ENCODE measurements at regions not wholly inside any gene's neighbourhood (a gene's known extent, or its start where the extent isn't known, plus 50 kb on each side); places are given as distances from the start of the nearest gene placed in this dataset.

DNA sequence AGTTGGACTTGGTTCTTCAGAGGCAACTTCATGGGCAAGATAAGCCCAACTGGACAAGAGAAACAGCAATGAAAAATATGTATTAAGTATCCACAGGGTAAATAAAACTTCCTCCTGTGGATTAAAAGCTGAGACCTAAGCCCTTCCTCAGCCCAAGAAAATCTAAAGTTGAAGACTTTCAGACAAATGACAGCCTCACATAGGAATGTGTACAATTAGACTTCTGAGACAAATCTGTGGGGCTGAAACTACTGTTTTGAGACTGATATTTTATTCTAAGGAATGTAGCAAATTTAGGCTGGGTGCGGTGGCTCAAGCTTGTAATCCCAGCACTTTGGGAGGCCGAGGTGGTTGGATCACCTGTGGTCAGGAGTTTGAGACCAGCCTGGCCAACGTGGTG, 74.2 kb upstream of the IL12A start:
- Mint-ChIP-seq H3K27me3 (ENCODE audit: insufficient read depth, low read depth, poor library complexity) (no peaks in the 10 kb centered on the region), H3K36me3 (ENCODE audit: low read depth) (no peaks in the 10 kb centered on the region), H3K4me3 (no peak overlapping the region), H3K9me3 (no peaks in the 10 kb centered on the region), H3K27ac (no peak overlapping the region), H3K4me1 (no peaks in the 10 kb centered on the region)
- Histone ChIP-seq H4K20me1 (replicated peaks; ENCODE audit: insufficient read depth) (no peaks in the 10 kb centered on the region), H3K27ac (ENCODE audit: low read depth) (no peak overlapping the region), H3K4me2 (no peak overlapping the region), H3K36me3 (ENCODE audit: insufficient read depth) (no peaks in the 10 kb centered on the region), H2AFZ (no peak overlapping the region), H3K4me1 (ENCODE audit: insufficient read depth) (no peaks in the 10 kb centered on the region), H3K4me3 (no peak overlapping the region), H3K27me3 (ENCODE audit: insufficient read depth) (no peaks in the 10 kb centered on the region), H3K9me2 (ENCODE audit: insufficient read depth) (no peaks in the 10 kb centered on the region), H3F3A (replicated peaks; ENCODE audit: low read depth) (no peaks in the 10 kb centered on the region), H3K79me2 (replicated peaks; ENCODE audit: insufficient read depth) (no peaks in the 10 kb centered on the region)
- no peak for DNase-seq (ENCODE audit: low spot score)
- TF ChIP-seq JUNB (IDR thresholded peaks at IDR 0.05; ENCODE audit: unreplicated experiment) (no peak), ZNF331 (CRISPR knock-in tag; IDR thresholded peaks at IDR 0.05; ENCODE audit: low read depth) (no peak)
- TF ChIP-seq, protein P1, sequence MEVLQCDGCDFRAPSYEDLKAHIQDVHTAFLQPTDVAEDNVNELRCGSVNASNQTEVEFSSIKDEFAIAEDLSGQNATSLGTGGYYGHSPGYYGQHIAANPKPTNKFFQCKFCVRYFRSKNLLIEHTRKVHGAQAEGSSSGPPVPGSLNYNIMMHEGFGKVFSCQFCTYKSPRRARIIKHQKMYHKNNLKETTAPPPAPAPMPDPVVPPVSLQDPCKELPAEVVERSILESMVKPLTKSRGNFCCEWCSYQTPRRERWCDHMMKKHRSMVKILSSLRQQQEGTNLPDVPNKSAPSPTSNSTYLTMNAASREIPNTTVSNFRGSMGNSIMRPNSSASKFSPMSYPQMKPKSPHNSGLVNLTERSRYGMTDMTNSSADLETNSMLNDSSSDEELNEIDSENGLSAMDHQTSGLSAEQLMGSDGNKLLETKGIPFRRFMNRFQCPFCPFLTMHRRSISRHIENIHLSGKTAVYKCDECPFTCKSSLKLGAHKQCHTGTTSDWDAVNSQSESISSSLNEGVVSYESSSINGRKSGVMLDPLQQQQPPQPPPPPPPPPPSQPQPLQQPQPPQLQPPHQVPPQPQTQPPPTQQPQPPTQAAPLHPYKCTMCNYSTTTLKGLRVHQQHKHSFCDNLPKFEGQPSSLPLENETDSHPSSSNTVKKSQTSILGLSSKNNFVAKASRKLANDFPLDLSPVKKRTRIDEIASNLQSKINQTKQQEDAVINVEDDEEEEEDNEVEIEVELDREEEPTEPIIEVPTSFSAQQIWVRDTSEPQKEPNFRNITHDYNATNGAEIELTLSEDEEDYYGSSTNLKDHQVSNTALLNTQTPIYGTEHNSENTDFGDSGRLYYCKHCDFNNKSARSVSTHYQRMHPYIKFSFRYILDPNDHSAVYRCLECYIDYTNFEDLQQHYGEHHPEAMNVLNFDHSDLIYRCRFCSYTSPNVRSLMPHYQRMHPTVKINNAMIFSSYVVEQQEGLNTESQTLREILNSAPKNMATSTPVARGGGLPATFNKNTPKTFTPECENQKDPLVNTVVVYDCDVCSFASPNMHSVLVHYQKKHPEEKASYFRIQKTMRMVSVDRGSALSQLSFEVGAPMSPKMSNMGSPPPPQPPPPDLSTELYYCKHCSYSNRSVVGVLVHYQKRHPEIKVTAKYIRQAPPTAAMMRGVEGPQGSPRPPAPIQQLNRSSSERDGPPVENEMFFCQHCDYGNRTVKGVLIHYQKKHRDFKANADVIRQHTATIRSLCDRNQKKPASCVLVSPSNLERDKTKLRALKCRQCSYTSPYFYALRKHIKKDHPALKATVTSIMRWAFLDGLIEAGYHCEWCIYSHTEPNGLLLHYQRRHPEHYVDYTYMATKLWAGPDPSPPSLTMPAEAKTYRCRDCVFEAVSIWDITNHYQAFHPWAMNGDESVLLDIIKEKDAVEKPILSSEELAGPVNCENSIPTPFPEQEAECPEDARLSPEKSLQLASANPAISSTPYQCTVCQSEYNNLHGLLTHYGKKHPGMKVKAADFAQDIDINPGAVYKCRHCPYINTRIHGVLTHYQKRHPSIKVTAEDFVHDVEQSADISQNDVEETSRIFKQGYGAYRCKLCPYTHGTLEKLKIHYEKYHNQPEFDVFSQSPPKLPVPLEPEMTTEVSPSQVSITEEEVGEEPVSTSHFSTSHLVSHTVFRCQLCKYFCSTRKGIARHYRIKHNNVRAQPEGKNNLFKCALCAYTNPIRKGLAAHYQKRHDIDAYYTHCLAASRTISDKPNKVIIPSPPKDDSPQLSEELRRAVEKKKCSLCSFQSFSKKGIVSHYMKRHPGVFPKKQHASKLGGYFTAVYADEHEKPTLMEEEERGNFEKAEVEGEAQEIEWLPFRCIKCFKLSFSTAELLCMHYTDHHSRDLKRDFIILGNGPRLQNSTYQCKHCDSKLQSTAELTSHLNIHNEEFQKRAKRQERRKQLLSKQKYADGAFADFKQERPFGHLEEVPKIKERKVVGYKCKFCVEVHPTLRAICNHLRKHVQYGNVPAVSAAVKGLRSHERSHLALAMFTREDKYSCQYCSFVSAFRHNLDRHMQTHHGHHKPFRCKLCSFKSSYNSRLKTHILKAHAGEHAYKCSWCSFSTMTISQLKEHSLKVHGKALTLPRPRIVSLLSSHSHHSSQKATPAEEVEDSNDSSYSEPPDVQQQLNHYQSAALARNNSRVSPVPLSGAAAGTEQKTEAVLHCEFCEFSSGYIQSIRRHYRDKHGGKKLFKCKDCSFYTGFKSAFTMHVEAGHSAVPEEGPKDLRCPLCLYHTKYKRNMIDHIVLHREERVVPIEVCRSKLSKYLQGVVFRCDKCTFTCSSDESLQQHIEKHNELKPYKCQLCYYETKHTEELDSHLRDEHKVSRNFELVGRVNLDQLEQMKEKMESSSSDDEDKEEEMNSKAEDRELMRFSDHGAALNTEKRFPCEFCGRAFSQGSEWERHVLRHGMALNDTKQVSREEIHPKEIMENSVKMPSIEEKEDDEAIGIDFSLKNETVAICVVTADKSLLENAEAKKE (CRISPR knock-in tag; IDR thresholded peaks at IDR 0.05), result no peak
- TF ChIP-seq, protein P2, sequence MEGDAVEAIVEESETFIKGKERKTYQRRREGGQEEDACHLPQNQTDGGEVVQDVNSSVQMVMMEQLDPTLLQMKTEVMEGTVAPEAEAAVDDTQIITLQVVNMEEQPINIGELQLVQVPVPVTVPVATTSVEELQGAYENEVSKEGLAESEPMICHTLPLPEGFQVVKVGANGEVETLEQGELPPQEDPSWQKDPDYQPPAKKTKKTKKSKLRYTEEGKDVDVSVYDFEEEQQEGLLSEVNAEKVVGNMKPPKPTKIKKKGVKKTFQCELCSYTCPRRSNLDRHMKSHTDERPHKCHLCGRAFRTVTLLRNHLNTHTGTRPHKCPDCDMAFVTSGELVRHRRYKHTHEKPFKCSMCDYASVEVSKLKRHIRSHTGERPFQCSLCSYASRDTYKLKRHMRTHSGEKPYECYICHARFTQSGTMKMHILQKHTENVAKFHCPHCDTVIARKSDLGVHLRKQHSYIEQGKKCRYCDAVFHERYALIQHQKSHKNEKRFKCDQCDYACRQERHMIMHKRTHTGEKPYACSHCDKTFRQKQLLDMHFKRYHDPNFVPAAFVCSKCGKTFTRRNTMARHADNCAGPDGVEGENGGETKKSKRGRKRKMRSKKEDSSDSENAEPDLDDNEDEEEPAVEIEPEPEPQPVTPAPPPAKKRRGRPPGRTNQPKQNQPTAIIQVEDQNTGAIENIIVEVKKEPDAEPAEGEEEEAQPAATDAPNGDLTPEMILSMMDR (conservative IDR thresholded peaks at IDR 0.05; ENCODE audit: low read depth in 2 of 2), result no peak
- no peak for ATAC-seq

DNA sequence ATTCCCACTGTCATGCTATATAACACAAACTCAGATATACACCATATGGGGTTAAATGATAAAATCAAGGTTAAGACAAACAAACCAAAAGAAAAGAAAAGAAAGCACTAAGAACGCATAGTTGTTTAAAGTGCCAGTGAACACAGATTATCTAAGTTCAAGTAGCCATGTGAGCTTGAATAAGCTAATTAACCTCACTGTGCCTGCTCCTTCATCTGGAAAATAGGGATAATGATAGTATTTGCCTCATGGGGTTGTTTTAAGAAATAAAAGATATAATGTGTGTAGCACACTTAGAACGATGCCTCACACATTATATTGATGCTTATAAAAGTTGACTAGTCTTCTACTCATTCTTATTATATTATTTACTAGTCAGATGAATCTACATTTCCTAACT, 72.6 kb upstream of the IL12A start:
- Mint-ChIP-seq H3K4me3 (no peak overlapping the region), H3K4me1 (no peaks in the 10 kb centered on the region), H3K36me3 (ENCODE audit: low read depth) (no peaks in the 10 kb centered on the region), H3K27ac (no peak overlapping the region), H3K9me3 (no peaks in the 10 kb centered on the region), H3K27me3 (ENCODE audit: insufficient read depth, low read depth, poor library complexity) (no peaks in the 10 kb centered on the region)
- H3K36me3 ChIP-seq (ENCODE audit: insufficient read depth), result no peaks in the 10 kb centered on the region
- no peak overlapping the region for H3K4me2 ChIP-seq
- H3K79me2 ChIP-seq (replicated peaks; ENCODE audit: insufficient read depth), result no peaks in the 10 kb centered on the region
- no peaks in the 10 kb centered on the region for H3K4me1 ChIP-seq (ENCODE audit: insufficient read depth)
- ATAC-seq (no peak), DNase-seq (ENCODE audit: low spot score) (no peak)
- H3K27ac ChIP-seq (ENCODE audit: low read depth), result no peak overlapping the region
- H3F3A ChIP-seq (replicated peaks; ENCODE audit: low read depth), result no peaks in the 10 kb centered on the region
- no peaks in the 10 kb centered on the region for H3K27me3 ChIP-seq (ENCODE audit: insufficient read depth)
- no peak overlapping the region for H2AFZ ChIP-seq
- 0 out of 2 replicates have a peak, but pooled peaks cover 7% of the 10 kb centered on the region for H3K9me2 ChIP-seq (ENCODE audit: insufficient read depth)
- no peaks in the 10 kb centered on the region for H4K20me1 ChIP-seq (replicated peaks; ENCODE audit: insufficient read depth)
- H3K4me3 ChIP-seq, result no peak overlapping the region
- TF ChIP-seq ZNF331 (CRISPR knock-in tag; IDR thresholded peaks at IDR 0.05; ENCODE audit: low read depth), result no peak
- TF ChIP-seq CREB1 (CRISPR knock-in tag; IDR thresholded peaks at IDR 0.05; ENCODE audit: low read depth), result no peak
- no peak for TF ChIP-seq NANOG (IDR thresholded peaks at IDR 0.05; ENCODE audit: borderline replicate concordance)
- TF ChIP-seq STAT1 (IDR thresholded peaks at IDR 0.05; ENCODE audit: unreplicated experiment), result no peak
